HCT116 (cell line): ENCODE measurements at regions not wholly inside any gene's neighbourhood (a gene's known extent, or its start where the extent isn't known, plus 50 kb on each side); places are given as distances from the start of the nearest gene placed in this dataset.

Source experiments
- ATAC-seq: fragments of 200-7000 bp; cut with Tn5 transposase; 2 replicates; pipeline ENCODE4 v1.9.1; 2020; ENCODE audit warnings: mild to moderate bottlenecking, moderate library complexity
- BruUV-seq: library from RNA; stranded (reverse); fragments of 400-500 nt; replicated peaks from 2 replicates; lab custom pipeline; 2021; lab: Mats Ljungman, UMichigan
- CTCF ChIA-PET: fragments of 300-600 bp; sonication (Branson Sonifier 250); formaldehyde crosslinking; loops from one replicate; lab custom pipeline; 2021; ENCODE audit warnings: antibody characterized with exemption; lab: Charles Lee
- POLR2A ChIA-PET: fragments of 300-600, 350-600 bp; sonication (Branson Sonifier 250); formaldehyde crosslinking; loops from one replicate; lab custom pipeline; 2021; ENCODE audit warnings: antibody characterized with exemption; lab: Charles Lee
- RAD21 ChIA-PET, 2 experiments: fragments of 300-600 bp; sonication (Branson Sonifier 250); formaldehyde crosslinking; loops; one replicate each; lab custom pipeline; 2023; ENCODE audit warnings: low total read pairs in 2 of 2; ENCODE audit not compliant: uncharacterized antibody in 2 of 2, unreplicated experiment in 2 of 2, low non-redundant PET in 1 of 2; lab: Charles Lee
- DNase-seq: peaks from one replicate; pipeline ENCODE4 v3.0.0-alpha.2; 2010; ENCODE audit warnings: low read depth, low spot score
- H2AFZ ChIP-seq: fragments of 200-600 bp; shearing (Covaris generic), sonication (generic); 2 replicates; pipeline ENCODE4 v1.6.1; 2017; ENCODE audit warnings: low read depth, mixed run types, mixed read lengths, antibody characterized with exemption, low read length; ENCODE audit not compliant: poor library complexity, severe bottlenecking
- H3K27ac ChIP-seq: 2 replicates; pipeline ENCODE4 v1.5.1; 2012; ENCODE audit warnings: low read depth, low read length
- H3K27me3 ChIP-seq: fragments of 200-600 bp; sonication (generic); 2 replicates; pipeline ENCODE4 v1.6.1; 2016; ENCODE audit warnings: mixed run types, low read length, mixed read lengths; ENCODE audit not compliant: insufficient read depth
- H3K36me3 ChIP-seq, 2 experiments: fragments of 200-500 bp in 1 of 2; fragments of 200-600 bp in 1 of 2; sonication (Bioruptor generic) in 1 of 2; sonication (generic) in 1 of 2; 2 replicates each; pipeline versions ENCODE4 v1.5.1 to v1.6.1; 2014 to 2016; ENCODE audit warnings: low read length in 2 of 2, inconsistent platforms in 1 of 2, mixed read lengths in 1 of 2, mixed run types in 1 of 2; ENCODE audit not compliant: insufficient read depth in 2 of 2, control insufficient read depth in 1 of 2
- H3K4me1 ChIP-seq, 2 experiments: fragments of 200-600 bp in 1 of 2; sonication (generic) in 1 of 2; 2 replicates each; pipeline versions ENCODE4 v1.5.1 to v1.6.1; 2012 to 2017; ENCODE audit warnings: low read length in 2 of 2, inconsistent platforms in 1 of 2, mild to moderate bottlenecking in 1 of 2, mixed read lengths in 1 of 2, mixed run types in 1 of 2, moderate library complexity in 1 of 2; ENCODE audit not compliant: insufficient read depth in 2 of 2, control insufficient read depth in 1 of 2
- H3K4me2 ChIP-seq: fragments of 200-600 bp; sonication (generic); 2 replicates; pipeline ENCODE4 v1.6.1; 2017; ENCODE audit warnings: mixed run types, low read length, mixed read lengths
- H3K4me3 ChIP-seq, 2 experiments: fragments of 200-600 bp in 1 of 2; sonication (generic) in 1 of 2; replicated peaks in 1 of 2; 2 replicates each; pipeline ENCODE4 v1.5.1; 2011 to 2016; ENCODE audit warnings: low read length in 2 of 2, control low read depth in 1 of 2, low read depth in 1 of 2, mild to moderate bottlenecking in 1 of 2, mixed read lengths in 1 of 2, mixed run types in 1 of 2
- H3K79me2 ChIP-seq: fragments of 200-600 bp; sonication (generic); 2 replicates; pipeline ENCODE4 v1.6.1; 2017; ENCODE audit warnings: mild to moderate bottlenecking, mixed run types, low read length, moderate library complexity, mixed read lengths; ENCODE audit not compliant: insufficient read depth
- H3K9ac ChIP-seq: fragments of 200-600 bp; sonication (generic); 2 replicates; pipeline ENCODE4 v1.6.1; 2016; ENCODE audit warnings: low read length, mixed read lengths
- H3K9me2 ChIP-seq: fragments of 200-600 bp; sonication (generic), shearing (Covaris generic); 2 replicates; pipeline ENCODE4 v1.6.1; 2017; ENCODE audit warnings: mixed run types, mild to moderate bottlenecking, moderate library complexity; ENCODE audit not compliant: insufficient read depth
- H3K9me3 ChIP-seq, 2 experiments: fragments of 200-500 bp in 1 of 2; fragments of 200-600 bp in 1 of 2; sonication (Bioruptor generic) in 1 of 2; sonication (generic) in 1 of 2; 2 replicates each; pipeline ENCODE4 v1.6.1; 2014 to 2017; ENCODE audit warnings: low read length in 2 of 2, mixed read lengths in 2 of 2, inconsistent platforms in 1 of 2, low read depth in 1 of 2, mild to moderate bottlenecking in 1 of 2, mixed run types in 1 of 2, moderate library complexity in 1 of 2; ENCODE audit not compliant: control insufficient read depth in 1 of 2, insufficient read depth in 1 of 2
- H4K20me1 ChIP-seq: fragments of 200-600 bp; sonication (generic), shearing (Covaris generic); 2 replicates; pipeline ENCODE4 v1.6.1; 2017; ENCODE audit warnings: mixed run types, mild to moderate bottlenecking, moderate library complexity; ENCODE audit not compliant: insufficient read depth
- ATF3 ChIP-seq: IDR thresholded peaks from 2 replicates; pipeline ENCODE4 v1.6.1; 2012
- CBX3 ChIP-seq: IDR thresholded peaks from 2 replicates; pipeline ENCODE4 v1.6.1; 2012; ENCODE audit warnings: low read depth
- CEBPB ChIP-seq: IDR thresholded peaks from 2 replicates; pipeline ENCODE4 v1.6.1; 2012; ENCODE audit warnings: low read depth
- EGR1 ChIP-seq: IDR thresholded peaks from 2 replicates; pipeline ENCODE4 v1.6.1; 2012; ENCODE audit warnings: low read depth
- EZH2 ChIP-seq: fragments of 200-600 bp; sonication (generic); IDR thresholded peaks from 2 replicates; pipeline ENCODE4 v1.6.1; 2017; ENCODE audit warnings: antibody characterized with exemption, mixed run types
- POLR2A ChIP-seq: IDR thresholded peaks from 2 replicates; pipeline ENCODE4 v1.7.0; 2011; ENCODE audit warnings: borderline replicate concordance; ENCODE audit not compliant: insufficient read depth, insufficient read length; ENCODE audit errors: extremely low read depth
- POLR2AphosphoS5 ChIP-seq: IDR thresholded peaks from 2 replicates; pipeline ENCODE4 v1.6.1; 2011; ENCODE audit warnings: mild to moderate bottlenecking, low read depth, low read length, moderate library complexity
- RAD21 ChIP-seq: IDR thresholded peaks from 2 replicates; pipeline ENCODE4 v1.6.1; 2012; ENCODE audit warnings: low read depth, mild to moderate bottlenecking
- REST ChIP-seq: IDR thresholded peaks from 2 replicates; pipeline ENCODE4 v1.6.1; 2012; ENCODE audit warnings: low read depth
- SIN3A ChIP-seq: IDR thresholded peaks from 2 replicates; pipeline ENCODE4 v1.6.1; 2012; ENCODE audit warnings: low read depth
- SP1 ChIP-seq: IDR thresholded peaks from 2 replicates; pipeline ENCODE4 v1.6.1; 2012; ENCODE audit warnings: low read depth
- SRF ChIP-seq: IDR thresholded peaks from 2 replicates; pipeline ENCODE4 v1.6.1; 2012; ENCODE audit warnings: low read depth
- YY1 ChIP-seq: IDR thresholded peaks from 2 replicates; pipeline ENCODE4 v1.6.1; 2011; ENCODE audit warnings: low read length, low read depth, moderate library complexity, mild to moderate bottlenecking; ENCODE audit not compliant: insufficient replicate concordance; ENCODE audit errors: extremely low read depth
- ZBTB33 ChIP-seq: IDR thresholded peaks from 2 replicates; pipeline ENCODE4 v1.6.1; 2011; ENCODE audit warnings: mild to moderate bottlenecking, low read length, moderate library complexity; ENCODE audit not compliant: insufficient replicate concordance; ENCODE audit errors: extremely low read depth
- ZFX ChIP-seq: fragments of 450-650 bp; IDR thresholded peaks from 2 replicates; pipeline ENCODE4 v1.6.1; 2017
- ZNF274 ChIP-seq: fragments of 200-500 bp; sonication (Bioruptor generic); IDR thresholded peaks from 2 replicates; pipeline ENCODE4 v1.6.1; 2014; ENCODE audit warnings: mild to moderate bottlenecking, low read depth, low read length, inconsistent platforms
- intact Hi-C: fragments of 100-400 bp; cut with micrococcal nuclease; formaldehyde crosslinking; loops from 2 replicates; pipeline ENCODE4 v1.10.0; 2022
- TF ChIP-seq, protein P1 (sequence below): IDR thresholded peaks from 2 replicates; pipeline ENCODE4 v1.6.1; 2012

GRCh38 chr5:125491986-125492492 is 745.6 kb upstream of the ZNF608 start:
- ChIA-PET POLR2A (no interaction called here), CTCF (no interaction called here), RAD21 (no interaction called here)
- no peak overlapping the region for H3K9ac ChIP-seq
- no peaks in the 10 kb centered on the region for H3K9me2 ChIP-seq
- intact Hi-C loops = no loop called here
- H4K20me1 ChIP-seq = no peaks in the 10 kb centered on the region
- no peak overlapping the region for H3K4me3 ChIP-seq
- peaks cover 0 to 3% of the 10 kb centered on the region in 2 experiments; a peak in 1 of 4 replicates for H3K9me3 ChIP-seq
- H3K79me2 ChIP-seq = no peaks in the 10 kb centered on the region
- no peaks in the 10 kb centered on the region for H3K27me3 ChIP-seq
- H3K27ac ChIP-seq = no peak overlapping the region
- TF ChIP-seq SRF (no peak), CEBPB (no peak), RAD21 (no peak), POLR2AphosphoS5 (no peak), EZH2 (no peak), EGR1 (no peak), ZFX (no peak), REST (no peak), ATF3 (no peak), ZBTB33 (no peak), SP1 (no peak), SIN3A (no peak), ZNF274 (no peak), YY1 (no peak), CBX3 (no peak), POLR2A (no peak)
- TF ChIP-seq, protein P1, sequence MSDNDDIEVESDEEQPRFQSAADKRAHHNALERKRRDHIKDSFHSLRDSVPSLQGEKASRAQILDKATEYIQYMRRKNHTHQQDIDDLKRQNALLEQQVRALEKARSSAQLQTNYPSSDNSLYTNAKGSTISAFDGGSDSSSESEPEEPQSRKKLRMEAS = no peak
- H3K4me2 ChIP-seq = no peak overlapping the region
- no TSS peak for BruUV-seq
- H3K4me1 ChIP-seq = no peaks in the 10 kb centered on the region
- no peak for ATAC-seq
- DNase-seq = no peak
- H2AFZ ChIP-seq = no peak overlapping the region
- H3K36me3 ChIP-seq = no peaks in the 10 kb centered on the region
